ENCODE measurements at regions not wholly inside any gene's neighbourhood (a gene's known extent, or its start where the extent isn't known, plus 50 kb on each side); places are given as distances from the start of the nearest gene placed in this dataset.

DNA sequence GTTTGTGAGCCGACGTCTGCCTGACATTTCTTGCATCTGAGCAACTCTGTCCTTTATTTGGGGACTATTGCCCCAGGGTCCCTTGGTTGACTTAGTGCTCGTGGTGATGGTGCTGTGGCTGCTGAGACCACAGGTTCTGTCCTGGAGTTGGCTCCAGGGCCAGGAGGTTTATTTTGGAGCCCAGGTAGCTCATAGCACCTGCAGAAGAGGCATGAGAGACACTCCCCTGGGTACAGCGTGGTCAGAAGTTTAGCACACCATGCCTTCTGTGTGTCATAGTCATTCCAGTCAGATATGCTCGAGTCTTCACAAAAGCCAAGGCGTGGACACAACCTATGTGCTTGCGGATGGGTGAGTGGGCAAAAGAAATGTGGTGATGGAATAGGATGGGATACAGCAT, 496.9 kb downstream of the TCERG1L start:
- no peak for TF ChIP-seq CTCF (IDR thresholded peaks at IDR 0.05)
- no peak for TF ChIP-seq POLR2AphosphoS5 (IDR thresholded peaks at IDR 0.05)
- TF ChIP-seq POLR2A (IDR thresholded peaks at IDR 0.05) = no peak
